ELF-1 (cell line): ENCODE measurements at regions not wholly inside any gene's neighbourhood (a gene's known extent, or its start where the extent isn't known, plus 50 kb on each side); places are given as distances from the start of the nearest gene placed in this dataset.
"Not testable (repeated sequence)": the region's sequence is repeated elsewhere in the genome, so short reads cannot be mapped to it uniquely, and the experiment has no call there.

Experiments used
- DNase-seq: peaks from one replicate; pipeline ENCODE4 v3.0.0-alpha.2; 2016; ENCODE audit warnings: low read depth, low spot score

DNA sequence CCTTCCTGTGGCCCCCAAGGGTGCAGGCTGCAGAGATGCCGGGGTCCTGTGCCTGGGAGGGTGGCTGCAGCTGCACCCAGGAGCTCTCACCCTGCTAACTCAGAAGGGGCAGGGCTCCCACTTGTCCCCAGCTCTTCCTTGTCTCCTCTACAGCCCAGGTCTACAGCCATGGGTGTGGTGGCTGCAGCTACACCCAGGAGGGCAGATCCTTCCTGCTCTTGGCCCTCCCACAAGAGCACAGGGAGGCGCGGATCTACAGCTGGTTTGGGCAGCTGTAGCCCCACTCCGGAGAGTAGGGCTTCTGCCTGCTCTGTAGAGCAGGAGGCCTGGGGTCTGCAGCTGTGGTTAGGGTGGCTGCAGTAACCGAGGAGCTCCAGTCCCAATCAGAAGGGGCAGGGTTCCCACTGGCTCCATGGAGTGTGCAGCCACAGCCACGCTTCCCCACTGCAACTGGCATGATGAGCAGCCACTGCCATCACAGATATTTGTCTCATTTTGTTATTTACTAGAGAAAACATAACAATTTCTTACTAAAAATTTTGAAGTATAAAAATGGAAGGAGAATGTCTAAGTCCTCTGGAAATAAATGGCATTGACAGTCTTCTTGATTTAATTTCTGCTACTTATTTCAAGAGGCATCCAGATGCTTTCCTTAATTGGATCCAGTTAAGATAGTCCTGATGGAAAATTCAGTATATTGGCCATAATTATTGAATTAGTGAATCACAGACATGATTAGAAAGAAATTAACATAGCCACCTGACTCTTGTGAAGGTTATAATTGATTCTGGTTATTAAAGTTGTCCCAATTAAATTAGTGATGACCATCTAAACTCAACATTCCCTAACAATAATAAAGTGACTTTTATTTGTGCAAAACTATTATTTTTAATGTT, 233.6 kb downstream of the KCNE4 start:
- no peak for DNase-seq

DNA sequence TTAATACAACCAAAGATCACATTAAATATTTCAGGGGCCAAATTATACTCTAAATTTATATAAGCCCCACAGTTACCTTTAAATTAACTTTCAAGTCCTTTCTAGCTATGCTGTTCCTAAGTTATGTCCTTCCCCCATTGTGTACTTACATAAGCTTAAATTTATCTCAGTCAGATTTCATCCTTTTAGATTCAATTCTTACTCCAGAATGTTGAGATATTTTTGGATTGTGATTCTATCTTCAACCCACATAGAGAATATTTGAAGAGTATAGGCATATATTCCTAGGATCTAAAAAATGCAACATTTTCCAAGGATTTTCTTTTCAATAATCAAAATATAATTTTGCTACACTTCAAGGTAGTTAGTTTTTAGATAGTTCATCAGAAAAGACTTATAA, 242.8 kb downstream of the KCNE4 start:
- DNase-seq: no peak

DNA sequence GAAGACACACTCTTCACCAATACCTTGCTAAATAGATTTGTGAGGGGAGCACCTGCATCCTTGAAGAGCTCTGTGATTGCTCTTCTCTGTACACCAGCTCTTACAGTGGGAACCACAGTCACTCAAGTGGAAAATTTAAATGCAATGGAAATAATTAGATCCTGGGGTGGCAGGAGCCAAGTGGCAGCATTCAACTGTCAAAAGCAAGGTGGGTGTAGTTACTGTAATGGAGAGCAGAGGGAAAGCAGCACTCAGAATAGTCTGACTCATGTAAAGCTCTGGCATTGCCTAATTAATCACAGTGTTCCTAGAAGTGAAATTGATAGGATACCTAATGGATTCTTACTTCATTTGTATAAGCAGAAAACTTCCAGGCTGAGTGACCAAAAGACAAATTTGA, 245.8 kb downstream of the KCNE4 start:
- DNase-seq: no peak

DNA sequence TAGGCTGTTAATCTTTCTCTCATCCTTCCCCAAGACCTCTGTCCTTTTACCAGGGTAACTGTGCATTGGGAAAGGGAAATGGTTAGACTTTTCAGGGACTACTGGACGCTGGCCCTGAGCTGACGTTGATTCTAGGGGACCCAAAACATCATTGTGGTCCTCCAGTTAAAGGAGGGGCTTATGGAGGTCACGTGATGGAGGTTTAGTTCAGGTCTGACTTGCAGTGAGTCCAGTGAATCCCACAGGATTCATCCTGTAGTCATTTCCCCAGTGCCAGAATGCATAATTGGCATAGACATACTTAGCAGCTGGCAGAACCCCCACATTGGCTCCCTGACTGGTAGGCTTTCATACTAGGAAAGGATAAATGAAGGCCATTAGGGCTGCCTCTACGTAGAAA, 246.3 kb downstream of the KCNE4 start:
- not testable (repeated sequence) for DNase-seq

DNA sequence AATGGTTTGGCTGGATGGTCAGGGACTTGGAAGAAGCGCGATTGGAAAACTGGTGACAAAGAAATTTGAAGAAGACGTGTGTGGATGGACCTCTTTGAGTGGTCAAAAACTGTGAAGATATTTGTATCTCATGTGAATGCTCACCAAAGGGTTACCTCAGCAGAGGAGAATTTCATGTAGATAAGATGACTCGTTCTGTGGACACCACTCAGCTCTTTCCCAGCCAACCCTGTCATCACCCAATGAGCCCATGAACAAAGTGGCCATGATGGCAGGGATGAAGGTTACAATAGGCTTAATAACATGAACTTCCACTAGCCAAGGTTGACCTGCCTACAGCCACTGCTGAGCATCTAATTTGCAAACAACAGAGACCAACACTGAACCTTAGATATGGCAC, 248.3 kb downstream of the KCNE4 start:
- DNase-seq: no peak

DNA sequence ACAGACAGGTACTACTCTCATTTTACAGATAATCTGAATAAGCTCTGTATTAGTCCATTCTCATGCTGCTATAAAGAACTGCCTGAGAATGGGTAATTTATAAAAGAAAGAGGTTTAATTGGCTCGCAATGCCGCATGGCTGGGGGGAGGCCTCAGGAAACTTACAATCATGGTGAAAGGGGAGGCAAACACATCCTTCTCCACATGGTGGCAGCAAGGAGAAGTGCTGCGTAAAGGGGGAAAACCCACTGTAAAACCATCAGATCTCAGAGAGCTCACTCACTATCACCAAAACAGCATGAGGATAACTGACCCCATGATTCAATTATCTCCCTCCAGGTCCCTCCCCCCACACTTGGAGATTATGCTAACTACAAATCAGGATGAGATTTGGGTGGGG, 254.4 kb downstream of the KCNE4 start:
- DNase-seq: peak; percentile 44

DNA sequence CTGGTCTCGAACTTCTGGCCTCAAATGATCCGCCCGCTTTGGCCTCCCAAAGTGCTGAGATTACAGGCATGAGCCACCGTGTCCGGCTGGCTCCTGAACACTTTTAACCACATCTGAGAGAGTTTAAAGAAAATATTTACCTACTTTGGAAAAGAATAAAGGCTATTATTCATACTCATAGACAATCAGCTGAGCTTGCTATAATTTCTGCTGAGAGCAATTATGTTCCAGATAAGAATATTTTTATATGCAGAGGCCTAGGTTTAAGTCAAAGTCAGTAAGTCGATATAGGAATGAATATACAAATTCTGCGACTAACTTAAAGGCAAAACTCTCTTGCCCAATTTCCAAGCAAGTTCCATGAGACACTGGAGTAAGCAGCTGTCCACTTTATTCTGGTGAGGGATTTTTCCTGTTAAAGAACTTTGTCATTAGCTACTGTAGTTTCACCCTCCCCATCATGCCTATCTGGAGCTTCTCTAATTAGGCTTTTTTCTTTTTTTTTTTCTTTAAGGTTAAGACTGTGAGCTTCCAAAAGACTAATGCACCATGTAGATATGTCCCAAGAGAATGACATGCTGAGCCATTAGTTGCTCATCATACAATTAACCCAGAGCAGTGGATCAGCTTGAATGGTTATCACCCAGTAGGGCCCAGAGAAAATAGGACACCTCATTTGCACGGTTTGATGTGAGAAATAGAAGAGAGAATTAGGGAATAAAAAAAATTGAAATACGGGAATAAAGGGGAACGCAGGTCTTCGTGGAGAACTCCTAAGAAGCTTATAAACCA, 260.1 kb downstream of the KCNE4 start:
- DNase-seq: no peak

DNA sequence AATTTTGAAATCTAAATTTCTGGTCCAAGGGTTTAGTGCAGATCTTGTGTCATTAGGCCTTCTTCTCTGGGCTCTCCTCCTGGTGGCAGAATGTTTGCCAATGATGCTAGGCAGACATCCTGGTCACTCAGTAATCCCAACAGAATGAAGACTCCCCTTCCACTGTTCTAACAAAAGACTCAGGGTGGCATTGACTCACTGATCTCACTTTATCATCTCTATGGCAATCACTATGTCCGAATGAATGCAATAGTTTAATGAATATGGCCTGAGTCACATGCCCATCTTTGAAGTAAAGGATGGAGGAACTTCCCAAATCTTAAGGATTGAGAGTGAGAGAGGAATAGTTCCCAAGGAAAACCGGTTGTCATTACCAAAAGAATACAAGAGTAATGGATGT, 261.1 kb downstream of the KCNE4 start:
- no peak for DNase-seq

DNA sequence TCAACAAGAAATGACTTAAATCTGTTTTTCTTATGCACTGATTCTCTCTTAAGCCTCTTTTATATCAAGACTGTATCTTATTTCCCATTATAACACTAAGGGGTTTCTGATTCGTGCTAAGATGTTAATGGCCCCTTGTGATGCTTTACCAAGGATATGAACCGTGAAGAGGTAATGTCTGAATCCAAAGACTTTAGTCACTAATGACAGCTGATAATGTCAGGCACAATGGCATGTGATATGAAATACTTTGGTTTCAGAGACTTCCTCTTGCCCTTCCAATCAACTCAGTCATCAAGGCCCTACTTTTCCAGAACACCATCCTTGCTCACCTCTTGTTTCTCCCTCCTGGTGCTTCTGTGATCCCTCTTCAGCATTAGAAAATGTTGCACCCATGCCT, 262.8 kb downstream of the KCNE4 start:
- DNase-seq: no peak

DNA sequence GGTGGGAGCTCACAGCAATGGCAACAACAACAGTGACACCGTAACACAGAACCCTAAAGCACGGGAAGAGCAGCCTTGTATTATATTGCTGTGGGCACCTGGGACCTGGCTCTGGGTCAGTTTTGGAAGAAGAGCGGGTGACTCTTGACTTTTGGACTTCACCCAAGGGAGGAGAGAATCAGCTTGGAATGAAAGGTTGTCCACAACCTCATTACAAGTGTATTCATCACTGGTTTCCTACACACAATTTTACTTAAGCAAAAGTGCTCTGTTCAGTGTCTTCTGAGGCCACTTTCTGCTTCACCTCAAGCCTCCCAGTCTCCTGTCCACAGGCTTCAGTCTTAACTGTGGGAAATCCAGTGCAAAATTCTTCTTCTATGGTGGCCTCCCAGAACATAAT, 263.8 kb downstream of the KCNE4 start:
- no peak for DNase-seq

DNA sequence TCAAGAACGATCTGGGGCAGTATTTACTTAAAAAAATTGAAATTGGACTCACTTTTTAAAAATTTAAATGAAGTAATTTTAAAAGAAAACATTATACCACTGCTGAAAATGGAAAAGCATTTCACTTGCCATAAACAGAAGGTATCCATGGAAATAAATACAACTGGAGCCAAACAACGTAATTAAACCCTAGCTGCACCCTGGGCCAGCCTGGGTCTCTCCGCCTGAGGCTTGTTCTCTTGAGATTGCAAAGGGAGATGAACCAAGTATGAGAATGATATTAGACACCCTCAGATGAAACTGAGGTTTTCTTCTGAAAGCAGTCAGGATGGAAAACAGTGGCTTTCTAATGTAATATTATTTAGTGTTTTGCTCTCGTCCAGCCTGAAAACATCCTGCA, 264.4 kb downstream of the KCNE4 start:
- no peak for DNase-seq

DNA sequence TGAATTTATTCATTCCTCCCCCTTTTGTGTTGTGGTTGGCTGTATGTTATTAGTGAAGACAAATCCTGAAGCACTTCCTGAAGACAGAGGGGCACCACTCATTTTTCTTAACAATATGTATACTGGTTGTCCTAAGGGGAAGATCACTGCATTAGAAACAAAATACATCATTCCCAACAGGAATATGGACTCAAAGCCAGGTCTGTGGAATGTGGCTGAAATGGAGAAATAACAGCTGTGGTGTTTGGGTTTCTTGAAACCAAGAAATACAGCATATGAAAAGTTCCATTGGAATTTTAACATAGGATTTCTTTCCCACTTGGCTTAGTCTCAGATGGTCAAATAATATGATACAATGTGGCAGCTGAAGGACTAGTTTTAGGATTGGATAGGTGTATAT, 267.6 kb downstream of the KCNE4 start:
- DNase-seq: no peak

DNA sequence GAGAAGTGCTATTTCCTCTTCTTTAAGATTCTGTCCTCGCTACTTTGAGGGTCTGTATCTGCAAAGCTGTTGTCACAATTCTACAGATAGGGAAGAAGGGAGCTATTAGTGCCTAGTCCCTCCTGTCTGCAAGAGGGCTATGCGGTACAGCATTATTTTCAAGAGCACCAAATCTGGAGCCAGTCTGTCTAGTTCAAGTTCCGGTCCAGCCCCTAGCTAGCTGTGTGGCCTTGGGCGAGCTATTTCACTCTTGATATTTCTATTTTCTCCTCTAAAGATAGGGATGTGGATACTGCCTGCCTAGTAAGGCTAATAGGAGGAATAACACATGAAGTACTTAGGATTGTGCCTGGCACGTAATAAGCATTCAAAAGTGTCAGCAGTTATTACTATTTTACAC, 272.4 kb downstream of the KCNE4 start:
- no peak for DNase-seq

DNA sequence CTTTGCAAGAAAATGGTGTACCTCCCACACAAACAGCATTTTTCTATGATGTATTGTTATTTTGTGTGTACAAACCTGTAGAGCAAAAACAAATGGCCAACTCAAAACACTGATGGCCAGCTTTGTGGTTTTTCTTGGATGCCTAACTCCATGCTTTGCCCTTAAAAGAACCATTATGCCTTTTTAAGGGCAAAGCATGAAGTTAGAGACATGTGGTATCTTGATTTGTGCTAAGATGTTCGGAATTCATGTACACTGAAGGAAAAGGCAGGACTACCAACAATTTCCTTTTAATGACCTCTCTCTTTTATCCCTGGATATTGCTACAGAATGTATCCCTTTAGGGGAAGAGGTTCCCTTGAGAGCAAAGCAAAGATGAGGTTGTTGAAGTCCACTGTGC, 273.6 kb downstream of the SCG2 start:
- DNase-seq: no peak

DNA sequence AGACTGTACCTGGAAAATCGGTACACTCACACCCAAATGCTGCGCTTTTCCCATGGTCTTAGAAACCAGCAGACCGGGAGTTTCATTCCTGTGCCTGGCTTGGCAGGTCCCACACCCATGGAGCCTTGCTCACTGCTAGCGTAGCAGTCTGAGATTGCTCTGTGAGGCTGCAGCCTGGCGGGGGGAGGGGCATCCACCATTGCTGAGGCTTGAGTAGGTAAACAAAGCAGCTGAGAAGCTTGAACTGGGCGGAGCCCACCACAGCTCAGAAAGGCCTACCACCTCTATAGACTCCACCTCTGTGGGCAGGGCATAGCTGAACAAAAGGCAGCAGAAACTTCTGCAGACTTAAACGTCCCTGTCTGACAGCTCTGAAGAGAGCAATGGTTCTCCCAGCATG, 271.4 kb downstream of the SCG2 start:
- DNase-seq: peak; percentile 79

DNA sequence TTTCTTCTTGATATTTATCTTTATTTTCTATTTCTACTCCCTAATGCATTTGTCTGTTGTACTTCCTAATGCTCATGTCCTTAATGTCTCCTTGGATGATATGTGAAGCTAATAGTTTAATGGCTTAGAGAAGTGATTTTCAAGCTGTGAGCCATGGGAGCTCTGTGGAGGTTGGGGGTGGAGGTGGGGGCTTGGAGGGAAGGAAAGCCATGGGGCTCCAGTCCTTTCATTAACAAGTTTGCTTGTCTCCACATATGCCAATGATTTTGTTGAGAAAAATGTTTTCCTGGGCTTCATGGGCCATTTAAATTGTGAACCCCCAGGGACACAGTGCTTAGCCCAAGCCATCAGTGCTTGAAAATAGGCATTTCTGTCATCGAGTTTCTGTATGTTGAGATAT, 264.1 kb downstream of the SCG2 start:
- no peak for DNase-seq

DNA sequence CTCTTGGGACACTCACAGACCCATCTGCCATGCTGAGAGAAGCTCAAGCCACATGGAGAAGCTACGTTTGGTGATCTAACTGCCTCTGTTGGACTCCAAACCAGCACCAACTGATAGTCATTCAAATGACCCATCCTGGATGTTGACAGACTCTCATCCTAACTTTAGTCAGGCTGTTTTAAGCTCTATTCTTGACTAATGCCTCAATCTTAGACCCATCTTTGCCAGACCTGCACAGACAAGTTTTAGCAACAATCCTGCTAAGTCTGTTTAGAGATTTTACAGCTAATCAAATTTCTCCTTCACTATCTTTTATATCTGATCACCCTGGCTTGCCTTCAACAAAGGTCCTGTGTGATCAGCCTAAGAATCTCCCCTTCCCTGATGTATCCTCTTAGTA, 245.1 kb downstream of the SCG2 start:
- DNase-seq: no peak

DNA sequence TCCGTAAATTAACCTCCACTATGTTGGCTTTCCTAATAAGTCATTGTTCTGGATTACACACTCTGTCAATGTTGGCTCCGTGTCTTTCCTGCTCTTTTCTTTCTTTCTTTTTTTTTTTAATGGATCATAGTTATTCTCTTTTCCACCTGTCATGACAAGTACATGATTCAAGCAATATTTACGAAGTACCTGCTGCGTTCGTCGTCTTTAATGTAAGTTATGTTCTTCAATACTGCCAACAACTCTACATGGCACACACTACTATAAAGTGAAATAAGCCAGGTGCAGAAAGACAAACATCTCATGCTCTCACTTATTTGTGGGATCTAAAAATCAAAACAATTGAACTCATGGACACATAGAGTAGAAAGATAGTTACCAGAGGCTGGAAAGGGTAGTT, 239.1 kb downstream of the SCG2 start:
- DNase-seq: no peak

DNA sequence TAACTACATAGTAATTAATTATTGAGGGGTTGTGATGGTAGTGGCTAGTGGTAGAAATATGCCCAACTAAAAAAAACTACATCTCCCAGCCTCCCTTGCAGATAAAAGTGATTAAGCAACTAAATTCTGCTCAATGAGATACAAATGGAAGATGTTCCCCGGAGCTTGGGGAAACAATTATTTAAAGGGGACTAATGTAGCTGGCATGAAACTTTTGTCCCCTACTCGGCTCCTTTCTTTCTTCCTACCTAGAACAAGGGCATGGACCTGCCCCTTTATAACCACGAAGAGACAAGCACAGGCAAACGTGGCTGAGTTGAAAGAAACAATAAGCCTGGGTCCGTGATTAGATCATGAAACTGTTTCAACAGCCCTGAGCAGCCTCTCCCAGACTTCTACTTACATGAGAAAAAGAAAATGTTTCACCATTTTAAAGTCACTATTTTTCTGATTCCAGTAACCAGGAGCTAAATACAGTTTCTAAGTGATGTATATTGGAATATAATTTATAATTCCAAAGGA, 236.9 kb downstream of the SCG2 start:
- no peak for DNase-seq

DNA sequence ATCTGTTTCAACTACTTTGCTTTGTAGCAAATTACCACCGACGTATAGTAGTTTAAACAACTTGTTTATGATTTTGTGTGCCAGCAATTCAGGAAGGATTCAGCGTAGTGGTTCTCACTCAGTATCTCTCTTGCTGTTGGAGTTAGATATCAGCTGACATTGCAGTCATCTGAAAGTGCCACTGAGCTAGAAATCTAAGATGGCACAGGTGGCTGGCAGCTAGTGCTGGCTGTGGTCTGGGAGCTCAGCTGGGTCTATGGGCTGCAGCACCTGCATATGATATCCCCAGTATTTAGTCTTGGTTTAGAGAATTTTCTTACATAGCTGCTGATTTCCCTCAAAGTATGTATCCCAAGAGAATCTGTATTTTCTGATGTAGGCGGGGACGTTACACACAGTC, 235.6 kb downstream of the SCG2 start:
- DNase-seq: no peak

DNA sequence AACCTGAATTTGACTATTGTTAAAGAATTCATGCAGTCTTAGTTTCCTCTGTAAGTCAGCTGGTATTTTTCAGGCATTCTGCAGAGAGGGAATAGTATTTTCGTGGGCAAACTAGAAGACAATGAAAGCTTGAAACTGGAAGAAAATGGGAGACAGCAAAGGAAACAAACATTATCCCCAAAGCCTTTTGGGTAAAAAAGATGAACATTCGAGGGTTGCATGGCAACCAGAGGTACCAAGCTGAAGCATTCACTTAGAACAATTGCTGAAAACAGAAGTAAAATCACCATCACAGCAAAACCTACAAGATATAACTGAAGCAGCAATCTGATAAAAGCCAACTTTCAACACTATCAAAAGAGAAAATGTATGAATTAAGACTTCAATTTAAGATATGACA, 233.7 kb downstream of the SCG2 start:
- DNase-seq: no peak

DNA sequence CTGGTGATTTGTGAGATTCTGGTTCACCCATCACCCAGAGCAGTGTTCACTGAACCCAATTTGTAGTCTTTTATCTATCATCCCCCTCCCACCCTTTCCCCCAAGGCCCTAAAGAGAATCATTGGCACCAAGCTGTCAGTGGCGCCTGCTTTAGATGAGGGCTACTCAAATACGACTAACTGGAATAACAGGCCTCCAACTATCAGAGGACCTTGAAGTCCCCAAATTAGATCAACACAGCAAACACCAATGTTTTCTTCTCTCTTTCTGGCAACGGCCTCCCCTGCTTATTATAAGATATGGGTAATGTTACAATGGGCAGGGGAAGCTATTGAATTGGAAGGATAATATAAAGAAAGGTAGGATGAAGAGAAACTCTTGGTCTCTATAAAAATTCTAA, 232.3 kb downstream of the SCG2 start:
- DNase-seq: no peak

DNA sequence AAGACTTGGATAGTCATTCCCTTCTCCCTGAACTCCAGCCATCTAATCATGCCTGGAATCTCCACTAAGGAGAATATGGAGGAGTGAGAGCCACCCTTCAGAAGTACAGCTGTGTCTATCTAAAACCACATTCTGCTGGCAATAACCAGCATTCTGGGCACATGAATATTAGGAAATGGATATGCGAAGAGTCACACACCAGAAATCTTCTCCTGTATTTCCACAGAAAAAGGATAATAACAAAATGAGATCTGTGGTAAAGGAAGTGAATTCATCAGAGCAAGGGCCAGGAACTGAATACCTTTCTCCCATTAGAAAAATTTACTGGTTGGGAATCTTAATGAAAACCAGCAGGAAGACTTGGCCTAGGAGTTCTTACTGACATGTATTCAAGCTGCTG, 218.8 kb downstream of the SCG2 start:
- DNase-seq: no peak
